Astrocyte of the cerebellum (primary cell): ENCODE measurements at regions not wholly inside any gene's neighbourhood (a gene's known extent, or its start where the extent isn't known, plus 50 kb on each side); places are given as distances from the start of the nearest gene placed in this dataset.

Experiments
- DNase-seq: peaks from one replicate; pipeline ENCODE4 v3.0.0-alpha.2; 2011; ENCODE audit warnings: low read depth
- H3K4me3 ChIP-seq: 2 replicates; pipeline ENCODE4 v1.5.1; 2011; ENCODE audit warnings: mild to moderate bottlenecking, low read depth, low read length, moderate library complexity
- CTCF ChIP-seq: IDR thresholded peaks from 2 replicates; pipeline ENCODE4 v1.5.1; 2012; ENCODE audit warnings: low read length, low read depth, moderate library complexity, mild to moderate bottlenecking; ENCODE audit errors: missing control alignments
- in situ Hi-C: cut with HindIII; loops from 2 replicates; pipeline ENCODE4 v1.10.0; 2017; ENCODE audit warnings: low sequenced_read_pairs

- TF ChIP-seq CTCF = no peak
- no peak overlapping the region for H3K4me3 ChIP-seq
- in situ Hi-C loops = no loop called here
- no peak for DNase-seq
Measured at GRCh38 chr1:219354962-219355361, 181.3 kb downstream of the LYPLAL1 start.

GRCh38 chr1:219352961-219353651 lies 179.4 kb downstream of the LYPLAL1 start:
- H3K4me3 ChIP-seq = no peak overlapping the region
- DNase-seq = no peak
- TF ChIP-seq CTCF = no peak
- in situ Hi-C loops = no loop called here

GRCh38 chr1:219350172-219350931 lies 176.7 kb downstream of the LYPLAL1 start:
- in situ Hi-C loops = no loop called here
- no peak overlapping the region for H3K4me3 ChIP-seq
- no peak for DNase-seq
- TF ChIP-seq CTCF = no peak

GRCh38 chr1:219347921-219348391 lies 174.3 kb downstream of the LYPLAL1 start:
- in situ Hi-C loops = no loop called here
- no peak for DNase-seq
- TF ChIP-seq CTCF = no peak
- no peak overlapping the region for H3K4me3 ChIP-seq

GRCh38 chr1:219347376-219347775 lies 173.7 kb downstream of the LYPLAL1 start:
- no peak overlapping the region for H3K4me3 ChIP-seq
- in situ Hi-C loops = no loop called here
- DNase-seq = no peak
- no peak for TF ChIP-seq CTCF

- no peak overlapping the region for H3K4me3 ChIP-seq
- no peak for TF ChIP-seq CTCF
- no peak for DNase-seq
- in situ Hi-C loops = no loop called here
Measured at GRCh38 chr1:219345953-219346352, 172.3 kb downstream of the LYPLAL1 start.
